ENCODE measurements at regions not wholly inside any gene's neighbourhood (a gene's known extent, or its start where the extent isn't known, plus 50 kb on each side); places are given as distances from the start of the nearest gene placed in this dataset.
"Not testable (repeated sequence)": the region's sequence is repeated elsewhere in the genome, so short reads cannot be mapped to it uniquely, and the experiment has no call there.

GRCh38 chr3:112694906-112695305 lies 54.0 kb upstream of the CCDC80 start:
- H3K36me3 Mint-ChIP-seq (ENCODE audit: insufficient read depth, unreplicated experiment); H3K9me3 Mint-ChIP-seq (ENCODE audit: unreplicated experiment); H3K4me3 Mint-ChIP-seq (ENCODE audit: unreplicated experiment); intact Hi-C loops (cut with micrococcal nuclease); H3K4me1 Mint-ChIP-seq (ENCODE audit: insufficient read depth, unreplicated experiment); DNase-seq (ENCODE audit: unreplicated experiment); H3K27me3 Mint-ChIP-seq (ENCODE audit: insufficient read depth, unreplicated experiment); BruUV-seq (replicated peaks); H3K27ac Mint-ChIP-seq (ENCODE audit: low read depth, unreplicated experiment): not testable (repeated sequence)
- ChIA-PET CTCF (interaction anchor here (0.6 to 0.9 kb wide), 2 partner anchors 9 to 280 kb away, joined by 3 read pairs; partner anchors contain the start of gene CD200R1), POLR2A (interaction anchor here (0.8 kb wide), 1 partner anchor 13 kb away, joined by 4 read pairs; no protein-coding TSS in a partner anchor)

- intact Hi-C loops (cut with micrococcal nuclease), result no loop called here
- ChIA-PET CTCF (interaction anchor here (1.3 to 1.8 kb wide), 2 partner anchors 48 to 50 kb away, joined by 4 to 7 read pairs; no protein-coding TSS in a partner anchor), POLR2A (no interaction called here)
- H3K27ac Mint-ChIP-seq (ENCODE audit: low read depth, unreplicated experiment), result no peak overlapping the region
- DNase-seq (ENCODE audit: unreplicated experiment), result no peak
- H3K9me3 Mint-ChIP-seq (ENCODE audit: unreplicated experiment), result no peaks in the 10 kb centered on the region
- H3K4me1 Mint-ChIP-seq (ENCODE audit: insufficient read depth, unreplicated experiment), result peaks cover 18% of the 10 kb centered on the region
- BruUV-seq (replicated peaks), result no TSS peak
- no peak for TF ChIP-seq CTCF (IDR thresholded peaks at IDR 0.05; ENCODE audit: unreplicated experiment)
- no peaks in the 10 kb centered on the region for H3K27me3 Mint-ChIP-seq (ENCODE audit: insufficient read depth, unreplicated experiment)
- no peaks in the 10 kb centered on the region for H3K36me3 Mint-ChIP-seq (ENCODE audit: insufficient read depth, unreplicated experiment)
- no peak overlapping the region for H3K4me3 Mint-ChIP-seq (ENCODE audit: unreplicated experiment)
Measured at GRCh38 chr3:112693186-112693585, 52.2 kb upstream of the CCDC80 start.

All from MCF 10A (cell line).